ENCODE measurements at regions not wholly inside any gene's neighbourhood (a gene's known extent, or its start where the extent isn't known, plus 50 kb on each side); places are given as distances from the start of the nearest gene placed in this dataset.
"Not testable (repeated sequence)": the region's sequence is repeated elsewhere in the genome, so short reads cannot be mapped to it uniquely, and the experiment has no call there.

- DNase-seq (ENCODE audit: low read depth), result not testable (repeated sequence)
These were observed 51.1 kb downstream of the NBPF8 start for GRCh38 chr1:120465900-120466299.

GRCh38 chr1:120477663-120478062 lies 62.8 kb downstream of the NBPF8 start:
- DNase-seq (ENCODE audit: low read depth), result not testable (repeated sequence)

DNA sequence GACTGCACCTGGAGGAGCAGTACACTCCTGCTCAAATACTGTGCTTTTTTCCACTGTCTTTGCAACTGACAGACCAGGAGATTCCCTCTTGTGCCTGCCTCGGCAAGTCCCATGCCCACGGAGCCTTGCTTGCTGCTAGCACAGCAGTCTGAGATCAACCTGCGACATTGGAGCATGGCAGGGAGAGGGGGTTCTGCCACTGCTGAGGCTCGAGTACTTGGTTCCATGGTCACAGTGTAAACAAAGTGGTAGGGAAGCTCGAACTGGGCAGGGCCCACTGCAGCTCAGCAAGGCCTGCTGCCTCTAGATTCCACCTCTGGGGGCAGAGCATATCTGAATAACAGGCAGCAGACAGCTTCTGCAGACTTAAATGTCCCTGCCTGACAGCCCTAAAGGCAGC lies 63.6 kb downstream of the NBPF8 start:
- DNase-seq (ENCODE audit: low read depth), result not testable (repeated sequence)

- DNase-seq (ENCODE audit: low read depth), result not testable (repeated sequence)
These were observed 72.7 kb downstream of the NBPF8 start for GRCh38 chr1:120487542-120487941.

DNA sequence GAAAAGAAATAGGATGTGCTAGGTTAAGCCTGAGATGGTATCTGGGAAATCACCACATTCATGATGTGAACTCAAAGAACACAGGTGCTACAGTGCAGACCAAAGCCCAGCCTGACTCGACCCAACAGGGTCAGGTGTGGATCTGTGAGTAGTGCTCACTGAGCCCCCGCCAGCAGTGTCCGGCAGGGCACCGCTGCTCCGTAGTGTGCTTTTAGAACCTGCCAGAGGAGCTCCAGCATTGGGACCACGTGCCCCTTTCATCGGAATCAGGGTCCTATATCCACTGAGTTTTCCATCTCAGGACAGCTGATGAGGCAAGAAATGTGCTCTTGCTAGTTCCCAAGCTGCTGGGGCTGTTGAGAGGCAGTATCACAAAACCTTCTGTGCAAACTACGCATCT lies 74.4 kb downstream of the NBPF8 start:
- not testable (repeated sequence) for DNase-seq (ENCODE audit: low read depth)

GRCh38 chr1:120497145-120497544 lies 82.3 kb downstream of the NBPF8 start:
- DNase-seq (ENCODE audit: low read depth), result not testable (repeated sequence)

- not testable (repeated sequence) for DNase-seq (ENCODE audit: low read depth)
These were observed 88.4 kb downstream of the NBPF8 start for GRCh38 chr1:120503284-120503683.

DNA sequence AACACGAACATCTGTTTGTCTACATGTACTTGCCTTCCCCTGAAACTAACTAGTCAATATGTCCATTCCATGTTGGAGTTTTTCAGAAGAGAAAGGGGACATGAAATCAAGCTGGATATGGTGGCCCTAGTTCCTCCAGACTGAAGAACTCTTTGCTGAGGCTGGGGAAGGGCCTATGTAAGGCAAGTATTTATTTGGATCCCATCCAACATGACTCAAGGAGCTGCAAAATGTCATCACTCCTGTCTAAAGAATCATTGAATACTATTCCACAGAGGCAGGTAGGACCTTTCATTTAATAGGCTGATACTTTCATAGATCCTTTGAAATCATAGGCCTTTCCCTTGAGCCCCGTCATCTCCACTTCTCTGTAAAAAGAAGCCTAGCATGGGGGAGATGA lies 91.5 kb downstream of the NBPF8 start:
- DNase-seq (ENCODE audit: low read depth), result not testable (repeated sequence)

DNA sequence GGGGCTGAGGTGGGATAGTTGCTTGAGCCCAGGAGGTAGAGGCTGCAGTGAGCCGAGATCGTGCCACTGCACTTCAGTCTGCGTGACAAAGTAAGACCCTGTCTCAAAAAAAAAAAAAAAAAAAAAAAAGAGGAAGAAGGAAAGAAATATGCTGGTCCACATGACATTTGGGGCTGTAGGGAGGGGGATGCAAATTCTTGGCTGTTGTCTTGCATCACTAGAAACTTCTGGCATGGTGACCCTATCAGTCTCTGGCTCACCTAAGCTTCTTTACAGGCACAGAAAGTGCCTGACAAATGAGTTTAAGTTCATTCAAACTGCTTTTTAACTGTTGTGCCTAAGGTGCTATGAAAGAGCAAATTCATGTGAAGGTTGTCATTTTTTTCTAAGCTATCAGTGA lies 93.5 kb downstream of the NBPF8 start:
- not testable (repeated sequence) for DNase-seq (ENCODE audit: low read depth)

- DNase-seq (ENCODE audit: low read depth), result not testable (repeated sequence)
These were observed 94.4 kb downstream of the NBPF8 start for GRCh38 chr1:120509258-120509657.

DNA sequence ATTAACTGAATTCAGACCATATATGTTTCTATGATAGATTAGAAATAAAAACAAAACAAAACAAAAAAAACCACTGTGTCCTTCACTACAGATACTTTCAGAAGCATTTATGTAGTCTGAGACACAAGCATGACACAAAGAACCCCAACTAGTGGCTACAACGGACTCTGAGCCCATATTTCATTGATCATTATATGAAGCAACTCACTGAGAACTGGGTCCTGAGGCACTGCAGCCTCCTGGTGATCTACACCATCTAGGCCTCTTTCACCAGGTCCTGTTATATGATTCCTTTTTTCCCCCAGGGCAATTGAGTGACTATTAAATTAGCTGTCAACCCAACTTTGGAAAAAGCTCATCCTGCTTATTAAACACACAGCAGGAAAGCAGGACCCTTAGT lies 98.3 kb downstream of the NBPF8 start:
- not testable (repeated sequence) for DNase-seq (ENCODE audit: low read depth)

DNA sequence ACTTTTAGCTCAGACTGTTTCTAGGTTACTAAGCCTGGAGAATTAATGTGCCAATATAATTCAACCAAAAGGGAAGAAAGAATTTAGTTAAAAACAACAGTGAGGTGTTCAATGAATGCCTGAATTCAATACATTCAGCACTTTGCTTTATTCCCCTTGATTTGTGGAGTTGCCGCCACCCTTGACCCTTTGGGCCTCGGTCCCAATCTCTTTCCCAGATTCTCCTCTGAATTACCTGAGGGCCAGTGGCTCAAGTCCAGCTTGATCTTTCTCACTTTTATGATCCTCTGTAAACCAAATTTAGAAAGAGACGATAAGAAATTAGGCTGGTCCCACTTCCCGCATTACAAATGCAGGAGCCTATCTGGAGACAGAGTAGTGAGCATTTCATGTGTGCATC lies 98.7 kb downstream of the NBPF8 start:
- not testable (repeated sequence) for DNase-seq (ENCODE audit: low read depth)

DNA sequence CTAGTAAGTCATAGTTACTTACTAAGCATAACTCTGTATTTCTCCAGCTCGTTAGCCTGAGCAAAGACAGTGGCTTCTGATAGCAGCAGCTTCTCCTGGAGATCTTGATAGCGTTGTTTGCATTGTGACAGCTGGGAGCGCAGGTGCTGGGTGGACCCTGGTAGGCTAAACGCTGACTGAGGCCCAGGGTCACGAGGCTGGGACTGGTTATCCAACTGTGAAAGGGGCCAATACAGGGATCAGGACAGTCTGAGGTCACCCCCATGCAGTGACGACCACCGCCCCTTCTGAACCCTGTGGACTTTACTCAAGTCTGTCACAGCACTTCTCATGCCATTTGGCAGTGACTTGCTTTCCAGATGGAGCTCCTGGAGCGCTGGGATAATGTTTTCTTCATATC lies 104.4 kb downstream of the NBPF8 start:
- not testable (repeated sequence) for DNase-seq (ENCODE audit: low read depth)

- not testable (repeated sequence) for DNase-seq (ENCODE audit: low read depth)
These were observed 109.6 kb downstream of the NBPF8 start for GRCh38 chr1:120524416-120524815.

DNA sequence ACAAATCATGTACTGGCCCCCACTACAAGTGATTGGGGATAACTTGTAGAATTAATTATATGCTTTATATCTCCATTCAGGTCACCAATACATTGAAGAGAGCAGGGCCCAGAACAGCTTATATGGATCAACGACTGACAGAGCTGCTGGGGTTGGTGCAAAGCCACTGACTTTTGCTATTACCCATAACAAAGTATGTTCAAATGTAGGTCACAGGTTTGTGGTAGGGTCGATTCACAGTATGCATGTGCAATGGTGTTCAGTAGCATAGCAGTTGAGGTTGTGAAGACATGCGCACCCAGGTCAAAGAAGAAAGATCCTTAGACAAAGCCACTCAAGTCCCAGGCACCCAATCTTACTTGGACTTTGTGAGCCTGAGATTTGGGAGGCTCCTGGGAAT lies 110.6 kb downstream of the NBPF8 start:
- DNase-seq (ENCODE audit: low read depth), result not testable (repeated sequence)

DNA sequence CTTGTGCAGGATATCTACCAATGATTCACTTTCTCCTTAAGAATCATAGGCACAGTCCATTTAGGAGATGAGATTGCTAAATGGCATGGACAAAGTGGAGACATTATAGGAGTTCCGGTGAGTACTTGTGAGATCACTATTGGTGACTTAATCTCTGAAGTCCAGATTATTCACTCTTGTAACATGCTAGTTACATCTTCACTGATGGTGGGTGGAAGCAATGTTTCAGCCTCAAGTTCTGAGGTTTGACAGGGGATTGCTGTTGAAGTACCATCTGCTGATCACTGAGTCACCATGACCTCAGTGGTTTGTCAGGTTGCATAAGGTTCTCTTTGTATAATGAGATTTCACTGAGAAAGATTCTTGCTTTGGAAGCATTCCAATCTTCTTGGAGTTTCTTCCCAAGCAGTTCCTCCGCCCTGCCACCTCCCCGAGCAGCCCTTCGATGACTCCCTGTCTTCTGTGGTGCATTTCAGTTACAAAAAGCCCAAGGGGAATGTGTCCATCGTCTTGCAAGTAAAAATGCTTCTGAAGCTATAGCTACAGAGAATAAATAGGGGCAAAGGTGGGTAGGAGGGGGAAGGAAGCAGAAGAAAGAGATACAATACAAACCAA lies 114.7 kb downstream of the NBPF8 start:
- DNase-seq (ENCODE audit: low read depth), result not testable (repeated sequence)

GRCh38 chr1:120531455-120531854 lies 116.6 kb downstream of the NBPF8 start:
- DNase-seq (ENCODE audit: low read depth), result not testable (repeated sequence)

DNA sequence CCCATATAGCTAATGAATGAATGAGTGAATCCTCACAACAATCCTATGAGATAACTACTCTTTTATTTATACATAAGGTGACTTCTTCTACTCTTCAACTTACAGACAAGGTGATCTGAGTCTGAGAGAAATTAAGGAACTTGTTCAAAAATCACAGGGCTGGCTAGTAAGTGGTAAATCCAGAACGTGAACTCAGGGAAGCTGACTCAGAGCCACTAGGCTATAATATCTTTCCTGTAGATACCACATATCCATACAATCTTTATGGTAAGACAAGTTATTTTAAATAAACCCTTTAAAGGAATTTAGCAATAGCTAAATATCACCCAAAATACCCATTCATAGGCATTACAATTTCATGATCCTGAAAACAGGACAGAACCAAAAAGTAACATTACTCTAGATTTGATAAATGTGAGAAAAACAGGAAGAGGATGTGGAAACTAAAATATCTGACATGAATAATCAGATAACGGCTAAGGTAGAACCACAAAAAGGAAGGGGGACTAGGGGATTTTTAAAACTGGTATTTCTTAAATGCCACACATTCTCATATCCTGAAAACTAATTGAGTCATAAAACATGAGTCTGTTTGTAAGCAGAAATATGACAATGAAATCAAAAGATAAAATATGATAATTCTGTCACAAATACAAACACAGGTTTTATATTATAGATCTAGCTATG lies 119.7 kb downstream of the NBPF8 start:
- peak; percentile 43 for DNase-seq (ENCODE audit: low read depth)

- DNase-seq (ENCODE audit: low read depth), result peak; percentile 75
These were observed 120.2 kb downstream of the NBPF8 start for GRCh38 chr1:120535052-120535451.

- DNase-seq (ENCODE audit: low read depth), result not testable (repeated sequence)
These were observed 126.6 kb downstream of the NBPF8 start for GRCh38 chr1:120541394-120541793.

DNA sequence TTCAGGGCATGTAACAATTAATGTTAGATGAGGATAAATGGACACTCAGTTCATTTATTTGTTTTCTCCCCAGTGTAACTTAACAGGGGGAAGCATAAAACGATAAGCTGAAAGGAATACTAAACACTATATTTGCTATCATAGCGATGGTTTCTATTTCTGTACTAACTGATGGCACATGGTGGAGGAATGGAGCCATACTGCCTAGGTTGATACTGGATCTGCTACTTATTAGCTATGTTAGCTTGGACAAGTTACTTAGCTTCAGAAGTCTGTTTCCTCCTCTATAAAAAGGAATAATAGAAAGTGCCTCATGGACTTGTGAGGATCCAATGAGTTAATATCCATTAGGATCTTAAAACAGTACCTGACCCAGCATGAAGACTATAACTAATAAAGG lies 127.5 kb downstream of the NBPF8 start:
- not testable (repeated sequence) for DNase-seq (ENCODE audit: low read depth)

- DNase-seq (ENCODE audit: low read depth), result not testable (repeated sequence)
These were observed 128.1 kb downstream of the NBPF8 start for GRCh38 chr1:120542940-120543339.

DNA sequence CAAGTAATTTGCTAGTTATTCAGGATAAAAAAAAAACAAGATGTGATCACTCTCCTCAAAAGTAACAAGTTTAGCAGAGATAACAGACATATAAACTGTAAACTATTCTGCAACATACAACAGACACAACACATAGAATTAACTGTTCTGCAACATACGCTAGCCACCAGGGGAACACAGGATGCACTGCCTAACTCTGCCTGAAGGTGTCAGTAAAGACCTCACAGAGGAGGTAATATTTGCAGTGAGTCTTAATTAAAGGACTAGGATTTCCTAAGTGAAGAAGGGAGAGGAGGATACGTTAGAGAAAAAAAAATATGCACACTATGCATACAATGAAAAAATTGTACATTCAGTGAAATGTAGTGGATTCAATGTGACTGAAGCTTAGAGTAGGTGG lies 129.6 kb downstream of the NBPF8 start:
- DNase-seq (ENCODE audit: low read depth), result not testable (repeated sequence)
